D341Med (cell line): ENCODE measurements at regions not wholly inside any gene's neighbourhood (a gene's known extent, or its start where the extent isn't known, plus 50 kb on each side); places are given as distances from the start of the nearest gene placed in this dataset.
"Not testable (repeated sequence)": the region's sequence is repeated elsewhere in the genome, so short reads cannot be mapped to it uniquely, and the experiment has no call there.

Source experiments
- DNase-seq: peaks from one replicate; pipeline ENCODE4 v3.0.0; 2012; ENCODE audit warnings: low spot score

- DNase-seq = no peak
These were observed 54.4 kb upstream of the IQCM start for GRCh38 chr4:149870008-149870407.

GRCh38 chr4:149881744-149882143, 66.1 kb upstream of the IQCM start:
- no peak for DNase-seq

GRCh38 chr4:149882251-149882650, 66.6 kb upstream of the IQCM start:
- DNase-seq = no peak

- no peak for DNase-seq
These were observed 68.4 kb upstream of the IQCM start for GRCh38 chr4:149884046-149884445.

GRCh38 chr4:149884529-149885181, 69.0 kb upstream of the IQCM start:
- no peak for DNase-seq

- DNase-seq = no peak
These were observed 70.3 kb upstream of the IQCM start for GRCh38 chr4:149885896-149886295.

- no peak for DNase-seq
These were observed 71.3 kb upstream of the IQCM start for GRCh38 chr4:149886786-149887490.

GRCh38 chr4:149889991-149890390, 74.3 kb upstream of the IQCM start:
- DNase-seq = no peak

GRCh38 chr4:149890531-149890930, 74.9 kb upstream of the IQCM start:
- DNase-seq = no peak

GRCh38 chr4:149891426-149891825, 75.8 kb upstream of the IQCM start:
- DNase-seq = no peak

GRCh38 chr4:149896432-149896831, 80.8 kb upstream of the IQCM start:
- peak; percentile 67 for DNase-seq

GRCh38 chr4:149897783-149898182, 82.1 kb upstream of the IQCM start:
- DNase-seq = peak; percentile 39

- no peak for DNase-seq
These were observed 85.5 kb upstream of the IQCM start for GRCh38 chr4:149901128-149901527.

- no peak for DNase-seq
These were observed 86.6 kb upstream of the IQCM start for GRCh38 chr4:149902242-149902641.

GRCh38 chr4:149910177-149910576, 94.5 kb upstream of the IQCM start:
- DNase-seq = no peak

- no peak for DNase-seq
These were observed 95.1 kb upstream of the IQCM start for GRCh38 chr4:149910604-149911350.

- no peak for DNase-seq
These were observed 95.7 kb upstream of the IQCM start for GRCh38 chr4:149911354-149911753.

GRCh38 chr4:149912000-149912399, 96.4 kb upstream of the IQCM start:
- DNase-seq = no peak

GRCh38 chr4:149914119-149915115, 98.8 kb upstream of the IQCM start:
- DNase-seq = peak; percentile 65

GRCh38 chr4:149915735-149916134, 100.1 kb upstream of the IQCM start:
- DNase-seq = not testable (repeated sequence)

GRCh38 chr4:149923736-149924135, 108.1 kb upstream of the IQCM start:
- no peak for DNase-seq

- no peak for DNase-seq
These were observed 111.9 kb upstream of the IQCM start for GRCh38 chr4:149927514-149927913.
